ENCODE measurements at regions not wholly inside any gene's neighbourhood (a gene's known extent, or its start where the extent isn't known, plus 50 kb on each side); places are given as distances from the start of the nearest gene placed in this dataset.
"Not testable (repeated sequence)": the region's sequence is repeated elsewhere in the genome, so short reads cannot be mapped to it uniquely, and the experiment has no call there.

DNA sequence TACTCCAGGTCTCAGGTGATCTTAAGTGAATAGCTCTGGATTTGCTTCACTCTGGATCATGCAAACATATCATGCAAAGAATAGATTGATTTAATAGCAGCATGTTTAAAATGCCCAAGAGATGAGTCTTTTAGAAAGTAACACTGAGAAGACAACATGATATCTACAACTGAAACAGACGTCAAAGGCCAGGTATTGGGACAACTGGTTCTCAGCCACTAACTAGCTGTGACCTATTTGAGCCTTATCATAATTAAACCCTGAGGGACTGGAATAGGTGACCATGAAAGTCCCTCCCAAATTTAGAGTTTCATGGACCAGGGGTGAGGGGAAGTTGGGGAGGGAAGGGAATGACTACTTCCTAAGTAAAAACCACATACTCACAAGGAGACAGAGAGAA is 95.7 kb downstream of the NIBAN1 start:
- TF ChIP-seq, protein P1, sequence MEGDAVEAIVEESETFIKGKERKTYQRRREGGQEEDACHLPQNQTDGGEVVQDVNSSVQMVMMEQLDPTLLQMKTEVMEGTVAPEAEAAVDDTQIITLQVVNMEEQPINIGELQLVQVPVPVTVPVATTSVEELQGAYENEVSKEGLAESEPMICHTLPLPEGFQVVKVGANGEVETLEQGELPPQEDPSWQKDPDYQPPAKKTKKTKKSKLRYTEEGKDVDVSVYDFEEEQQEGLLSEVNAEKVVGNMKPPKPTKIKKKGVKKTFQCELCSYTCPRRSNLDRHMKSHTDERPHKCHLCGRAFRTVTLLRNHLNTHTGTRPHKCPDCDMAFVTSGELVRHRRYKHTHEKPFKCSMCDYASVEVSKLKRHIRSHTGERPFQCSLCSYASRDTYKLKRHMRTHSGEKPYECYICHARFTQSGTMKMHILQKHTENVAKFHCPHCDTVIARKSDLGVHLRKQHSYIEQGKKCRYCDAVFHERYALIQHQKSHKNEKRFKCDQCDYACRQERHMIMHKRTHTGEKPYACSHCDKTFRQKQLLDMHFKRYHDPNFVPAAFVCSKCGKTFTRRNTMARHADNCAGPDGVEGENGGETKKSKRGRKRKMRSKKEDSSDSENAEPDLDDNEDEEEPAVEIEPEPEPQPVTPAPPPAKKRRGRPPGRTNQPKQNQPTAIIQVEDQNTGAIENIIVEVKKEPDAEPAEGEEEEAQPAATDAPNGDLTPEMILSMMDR (IDR thresholded peaks at IDR 0.05; ENCODE audit: low read length, missing control alignments): no peak
- no peak overlapping the region for H3K4me3 ChIP-seq (replicated peaks; ENCODE audit: low read depth, low read length)
- DNase-seq (ENCODE audit: low read depth): no peak

DNA sequence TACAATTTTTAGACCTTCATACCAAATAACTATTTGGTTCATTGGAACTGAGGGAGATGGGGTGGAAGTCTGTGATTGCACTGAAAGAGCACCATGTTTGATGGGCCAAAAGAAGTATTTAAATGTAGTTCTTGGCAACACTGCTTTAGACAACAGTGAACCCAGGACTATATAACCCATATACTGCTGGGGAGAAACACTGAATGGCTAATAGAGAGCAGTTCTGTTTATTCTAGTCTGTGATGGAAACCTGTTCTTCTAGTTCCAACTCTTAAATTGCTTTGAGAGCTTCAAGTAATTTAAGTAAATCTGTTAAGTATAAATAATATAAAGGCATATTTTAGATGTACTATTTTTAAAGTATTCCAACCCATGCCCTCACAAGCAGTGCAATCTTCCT is 96.3 kb downstream of the NIBAN1 start:
- H3K4me3 ChIP-seq (replicated peaks; ENCODE audit: low read depth, low read length): no peak overlapping the region
- no peak for DNase-seq (ENCODE audit: low read depth)
- TF ChIP-seq, protein P1 (IDR thresholded peaks at IDR 0.05; ENCODE audit: low read length, missing control alignments): no peak

DNA sequence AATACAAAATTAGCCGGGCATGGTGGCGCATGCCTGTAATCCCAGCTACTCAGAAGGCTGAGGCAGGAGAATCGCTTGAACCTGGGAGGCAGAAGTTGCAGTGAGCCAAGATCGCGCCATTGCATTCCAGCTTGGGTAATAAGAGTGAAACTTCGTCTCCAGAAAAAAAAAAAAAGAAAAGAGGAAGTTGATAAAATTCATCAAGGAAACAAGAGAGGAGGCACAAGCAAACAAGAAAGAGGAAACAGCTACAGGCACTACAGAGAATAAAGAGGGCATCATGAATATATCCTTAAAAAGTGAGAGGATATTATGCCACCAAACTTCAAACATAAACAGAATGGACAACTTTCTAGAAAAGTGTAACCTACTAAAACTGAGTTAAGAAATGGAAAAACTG is 98.3 kb downstream of the NIBAN1 start:
- not testable (repeated sequence) for DNase-seq (ENCODE audit: low read depth); H3K4me3 ChIP-seq (replicated peaks; ENCODE audit: low read depth, low read length)

DNA sequence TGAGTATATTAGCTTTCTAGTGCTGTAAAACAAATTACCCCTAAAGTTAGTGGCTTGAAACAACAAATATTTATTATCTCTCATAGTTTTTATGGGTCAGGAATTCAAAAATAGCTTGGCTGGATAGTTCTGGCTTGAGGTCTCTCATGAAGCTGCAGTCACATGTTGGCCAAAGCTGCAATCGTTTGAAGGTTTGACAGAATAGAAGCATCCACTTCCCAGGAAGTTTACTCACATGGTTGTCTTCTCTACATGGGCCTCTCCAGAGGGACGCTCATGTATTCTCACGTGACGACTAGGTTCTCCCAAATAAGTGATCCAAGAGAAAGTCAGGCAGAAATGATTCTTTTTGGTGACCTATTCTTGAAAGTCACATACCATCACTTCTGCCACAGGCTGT is 99.1 kb downstream of the NIBAN1 start:
- DNase-seq (ENCODE audit: low read depth): no peak
- TF ChIP-seq, protein P1 (IDR thresholded peaks at IDR 0.05; ENCODE audit: low read length, missing control alignments): no peak
- H3K4me3 ChIP-seq (replicated peaks; ENCODE audit: low read depth, low read length): no peak overlapping the region

DNA sequence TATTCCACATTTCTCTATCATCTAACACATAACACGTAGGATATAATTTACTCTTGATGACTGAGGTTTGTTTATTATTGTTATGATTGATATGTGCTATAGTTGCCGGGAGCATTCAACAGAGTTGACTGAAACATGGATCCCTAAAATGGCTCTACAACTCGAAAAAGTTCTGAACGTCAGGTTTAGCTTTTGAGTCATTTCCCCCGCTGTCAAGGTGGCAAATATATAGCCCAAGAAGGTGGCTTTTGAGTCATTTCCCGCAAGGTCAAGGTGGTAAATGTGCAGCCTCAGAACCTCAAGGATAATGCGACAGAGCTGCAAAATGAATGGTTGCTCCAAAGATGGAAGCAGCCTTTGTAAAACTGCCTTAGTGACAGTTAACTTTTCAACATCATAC is 104.0 kb downstream of the NIBAN1 start:
- DNase-seq (ENCODE audit: low read depth): no peak
- TF ChIP-seq, protein P1 (IDR thresholded peaks at IDR 0.05; ENCODE audit: low read length, missing control alignments): no peak
- no peak overlapping the region for H3K4me3 ChIP-seq (replicated peaks; ENCODE audit: low read depth, low read length)

DNA sequence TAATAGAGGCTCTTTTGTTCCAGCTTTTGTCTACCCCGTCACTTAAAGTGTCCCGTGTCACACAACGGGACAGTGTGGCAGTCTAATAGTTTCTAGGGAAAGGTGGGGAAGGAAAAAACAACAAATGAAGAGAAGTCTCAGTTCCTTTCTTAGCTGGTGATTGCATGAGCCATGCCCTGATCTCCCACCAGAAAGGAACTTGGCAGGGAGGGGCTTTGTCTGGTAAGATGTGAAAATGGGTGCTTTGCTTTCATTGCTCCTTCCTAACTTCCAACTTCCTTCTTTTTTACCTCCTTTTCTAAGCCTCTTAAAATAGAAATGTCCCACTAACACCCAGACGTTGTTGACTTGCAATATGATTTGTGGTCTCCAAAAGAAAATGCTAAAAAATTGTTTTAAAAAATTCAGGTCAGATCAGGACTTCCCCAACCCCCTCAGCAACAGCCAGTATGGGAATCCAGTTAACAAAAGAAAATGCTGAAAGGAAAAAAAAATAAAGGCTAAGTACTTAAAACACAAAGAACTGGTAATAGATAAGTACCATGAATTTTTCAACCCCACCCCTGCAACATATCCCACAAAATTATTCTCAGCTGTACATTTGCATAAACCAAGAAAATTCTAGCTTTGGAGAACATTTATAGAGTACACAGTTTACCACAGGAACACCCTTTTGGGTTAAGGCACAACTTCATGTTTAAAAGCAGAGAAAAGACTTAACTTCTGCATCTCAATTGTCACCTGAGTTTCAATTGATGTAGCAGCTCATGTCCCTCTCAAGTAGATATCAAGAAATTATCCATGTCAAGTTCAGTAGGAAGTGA is 106.2 kb downstream of the NIBAN1 start:
- no peak for DNase-seq (ENCODE audit: low read depth)
- H3K4me3 ChIP-seq (replicated peaks; ENCODE audit: low read depth, low read length): no peak overlapping the region
- TF ChIP-seq, protein P1 (IDR thresholded peaks at IDR 0.05; ENCODE audit: low read length, missing control alignments): no peak

DNA sequence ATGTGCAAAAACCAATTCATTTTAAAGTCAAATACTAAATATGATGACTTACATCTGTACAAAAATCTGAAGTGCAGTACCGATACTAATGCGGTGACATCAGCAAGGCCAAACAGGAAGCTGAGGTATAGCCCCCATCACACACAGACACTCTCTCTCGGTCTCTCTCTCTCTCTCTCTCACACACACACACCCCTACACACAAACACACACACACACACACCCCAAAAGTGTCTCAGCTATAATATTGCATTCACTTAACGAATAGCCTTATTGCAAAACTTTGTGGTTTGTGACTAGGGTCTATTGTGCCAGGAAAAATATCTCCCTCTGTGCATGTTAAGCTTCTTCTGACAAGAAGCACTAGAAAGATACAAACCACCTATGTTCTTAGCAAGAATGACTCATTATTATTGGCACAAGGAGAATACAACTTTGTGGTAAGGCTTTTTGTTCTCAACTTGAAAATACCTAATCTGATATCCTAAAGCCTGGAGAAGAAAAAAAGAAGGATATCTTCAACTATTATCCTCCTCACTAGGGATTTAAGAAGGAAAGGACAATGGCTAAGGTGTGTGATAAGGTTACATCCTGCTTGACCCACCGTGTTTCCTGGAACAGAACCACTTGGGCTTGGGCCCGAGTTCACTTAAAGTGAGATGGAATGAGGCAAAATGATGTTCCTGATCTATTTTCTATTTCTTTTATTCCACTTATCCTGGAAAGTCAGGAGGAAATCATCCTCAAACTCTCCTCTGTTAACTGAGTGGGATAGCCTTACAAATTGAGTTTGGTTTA is 107.1 kb downstream of the NIBAN1 start:
- no peak overlapping the region for H3K4me3 ChIP-seq (replicated peaks; ENCODE audit: low read depth, low read length)
- peak; percentile 98 for DNase-seq (ENCODE audit: low read depth)

More for the DNA sequence above, 107.1 kb downstream of the NIBAN1 start:
- TF ChIP-seq, protein P1 (IDR thresholded peaks at IDR 0.05; ENCODE audit: low read length, missing control alignments): no peak

All from fibroblast of pulmonary artery (primary cell).